Endothelial cell of umbilical vein (primary cell): ENCODE measurements at regions not wholly inside any gene's neighbourhood (a gene's known extent, or its start where the extent isn't known, plus 50 kb on each side); places are given as distances from the start of the nearest gene placed in this dataset. TPM values are rescaled to one million over a fixed set of nuclear protein-coding genes. Genes with fewer than 3 reads are reported as not detected.

Experiments
- BruUV-seq: library from RNA; stranded (reverse); fragments of 400-500 nt; replicated peaks from 2 replicates; lab custom pipeline; 2021; lab: Mats Ljungman, UMichigan
- CTCF ChIA-PET: fragments of 300-600, 350-600 bp; sonication (Branson Sonifier 250); formaldehyde crosslinking; loops from one replicate; lab custom pipeline; 2021; ENCODE audit warnings: antibody characterized with exemption, inconsistent platforms; lab: Charles Lee
- POLR2A ChIA-PET: fragments of 300-600, 350-600 bp; sonication (Branson Sonifier 250); formaldehyde crosslinking; loops from one replicate; lab custom pipeline; 2021; ENCODE audit warnings: antibody characterized with exemption, inconsistent platforms; lab: Charles Lee
- DNase-seq: peaks from one replicate; pipeline ENCODE4 v3.0.0-alpha.2; 2011; ENCODE audit warnings: low read depth, low spot score
- FAIRE-seq: peaks from 2 replicates; lab custom pipeline; 2011; peaks lifted over from hg19 to GRCh38; lab: Jason Lieb, UNC
- H2AFZ ChIP-seq: 2 replicates; pipeline ENCODE4 v1.6.0; 2012; ENCODE audit warnings: low read depth, low read length, control low read depth, inconsistent platforms
- H3K27ac ChIP-seq: 2 replicates; pipeline ENCODE4 v1.5.1; 2011; ENCODE audit warnings: low read depth, mild to moderate bottlenecking, control low read depth, low read length, moderate library complexity; ENCODE audit not compliant: insufficient read depth
- H3K27me3 ChIP-seq, 2 experiments: 2 replicates each; pipeline versions ENCODE4 v1.6.0 to v1.6.1; 2011; ENCODE audit warnings: low read length in 2 of 2, mixed read lengths in 1 of 2; ENCODE audit not compliant: control insufficient read depth in 2 of 2, insufficient read depth in 2 of 2
- H3K36me3 ChIP-seq, 2 experiments: 2 replicates in 1 of 2; 3 replicates in 1 of 2; pipeline ENCODE4 v1.5.1; 2011; ENCODE audit warnings: low read length in 2 of 2, mild to moderate bottlenecking in 1 of 2, moderate library complexity in 1 of 2; ENCODE audit not compliant: control insufficient read depth in 2 of 2, insufficient read depth in 2 of 2; ENCODE audit errors: extremely low read depth in 1 of 2
- H3K4me1 ChIP-seq: 3 replicates; pipeline ENCODE4 v1.5.1; 2011; ENCODE audit warnings: mild to moderate bottlenecking, low read length; ENCODE audit not compliant: control insufficient read depth, insufficient read depth; ENCODE audit errors: extremely low read depth
- H3K4me2 ChIP-seq: 2 replicates; pipeline ENCODE4 v1.6.1; 2011; ENCODE audit warnings: low read length, control low read depth, mixed read lengths; ENCODE audit not compliant: insufficient read depth
- H3K4me3 ChIP-seq, 3 experiments: fragments of 200-600 bp in 1 of 3; sonication (generic), shearing (Covaris generic) in 1 of 3; replicated peaks in 1 of 3; 2 replicates each; pipeline ENCODE4 v1.5.1; 2011 to 2016; ENCODE audit warnings: control low read depth in 3 of 3, low read length in 3 of 3, mild to moderate bottlenecking in 2 of 3, inconsistent platforms in 1 of 3, low read depth in 1 of 3, moderate library complexity in 1 of 3; ENCODE audit not compliant: insufficient read depth in 1 of 3
- H3K79me2 ChIP-seq: 2 replicates; pipeline ENCODE4 v1.6.0; 2012; ENCODE audit warnings: low read length, inconsistent platforms; ENCODE audit not compliant: control insufficient read depth, insufficient read depth
- H3K9ac ChIP-seq: replicated peaks from 2 replicates; pipeline ENCODE3; 2011; ENCODE audit warnings: low read length, control low read depth; ENCODE audit not compliant: insufficient read depth; ENCODE audit errors: extremely low read depth
- H3K9me1 ChIP-seq: replicated peaks from 3 replicates; pipeline ENCODE4 v1.6.0; 2011; ENCODE audit warnings: mild to moderate bottlenecking, low read length; ENCODE audit not compliant: control insufficient read depth, insufficient read depth; ENCODE audit errors: extremely low read depth
- H3K9me3 ChIP-seq: replicated peaks from 2 replicates; pipeline ENCODE4 v1.5.1; 2012; ENCODE audit warnings: low read length, inconsistent platforms; ENCODE audit not compliant: control insufficient read depth, insufficient read depth
- H4K20me1 ChIP-seq: replicated peaks from 2 replicates; pipeline ENCODE3; 2011; ENCODE audit warnings: mild to moderate bottlenecking, low read length; ENCODE audit not compliant: control insufficient read depth, insufficient read depth; ENCODE audit errors: extremely low read depth
- CTCF ChIP-seq, 2 donors: IDR thresholded peaks; 1 replicate in 1 of 2; 2 replicates in 1 of 2; pipeline ENCODE4 v1.5.1; 2011; ENCODE audit warnings: low read length in 2 of 2, mild to moderate bottlenecking in 2 of 2, moderate library complexity in 2 of 2, control low read depth in 1 of 2, inconsistent platforms in 1 of 2, low read depth in 1 of 2; ENCODE audit not compliant: insufficient read depth in 1 of 2; ENCODE audit errors: extremely low read depth in 1 of 2
- EZH2 ChIP-seq: IDR thresholded peaks from 2 replicates; pipeline ENCODE4 v1.6.1; 2012; ENCODE audit warnings: borderline replicate concordance, low read depth, mild to moderate bottlenecking, moderate library complexity, low read length, inconsistent platforms; ENCODE audit not compliant: severe bottlenecking
- FOS ChIP-seq: IDR thresholded peaks from 2 replicates; pipeline ENCODE4 v1.6.1; 2011; ENCODE audit warnings: mild to moderate bottlenecking, low read length, moderate library complexity, borderline replicate concordance; ENCODE audit not compliant: insufficient read depth
- GATA2 ChIP-seq: IDR thresholded peaks from 2 replicates; pipeline ENCODE4 v1.7.0; 2011; ENCODE audit warnings: low read depth, mild to moderate bottlenecking, moderate library complexity, mixed read lengths, low read length; ENCODE audit not compliant: insufficient read length, insufficient read depth
- JUN ChIP-seq: IDR thresholded peaks from 2 replicates; pipeline ENCODE4 v1.6.1; 2011; ENCODE audit warnings: borderline replicate concordance, low read depth; ENCODE audit not compliant: insufficient read length, insufficient read depth
- MAX ChIP-seq: IDR thresholded peaks from 2 replicates; pipeline ENCODE4 v1.6.1; 2011; ENCODE audit not compliant: insufficient read depth, insufficient read length
- MYC ChIP-seq: IDR thresholded peaks from one replicate; pipeline ENCODE4 v1.6.1; 2011; ENCODE audit warnings: mild to moderate bottlenecking, low read depth, low read length
- POLR2A ChIP-seq: IDR thresholded peaks from 2 replicates; pipeline ENCODE4 v1.6.1; 2012; ENCODE audit warnings: low read depth, mild to moderate bottlenecking, control low read depth, low read length
- POLR2AphosphoS5 ChIP-seq: IDR thresholded peaks from 2 replicates; pipeline ENCODE4 v1.6.1; 2012; ENCODE audit warnings: low read depth, mild to moderate bottlenecking, control low read depth, low read length, moderate library complexity; ENCODE audit not compliant: insufficient read depth
- dilution Hi-C: fragments of 300-500 bp; cut with MboI; formaldehyde crosslinking; loops from one replicate; pipeline ENCODE4 v1.15.0; 2019; ENCODE audit warnings: low sequenced_read_pairs; ENCODE audit not compliant: extremely low pct_ligation_motif_present
- intact Hi-C: fragments of 100-400 bp; cut with micrococcal nuclease; formaldehyde crosslinking; loops from one replicate; pipeline ENCODE4 v1.10.0; 2022
- small RNA-seq: library from RNA; depleted of rRNA; stranded (forward); fragments of <200 nt; gene quantifications from one replicate; pipeline ENCODE3, GENCODE V24; 2012; ENCODE audit warnings: low replicate concordance, low read depth; ENCODE audit not compliant: insufficient read depth, insufficient read length

- Histone ChIP-seq H3K27ac (no peak overlapping the region), H4K20me1 (no peaks in the 10 kb centered on the region), H3K9ac (no peak overlapping the region), H3K9me1 (no peaks in the 10 kb centered on the region), H3K36me3 (no peaks in the 10 kb centered on the region), H3K79me2 (no peaks in the 10 kb centered on the region), H3K27me3 (no peaks in the 10 kb centered on the region), H2AFZ (no peak overlapping the region), H3K4me3 (no peak overlapping the region), H3K4me1 (no peaks in the 10 kb centered on the region), H3K4me2 (no peak overlapping the region), H3K9me3 (peaks cover 2% of the 10 kb centered on the region)
- DNase-seq = no peak
- BruUV-seq = no TSS peak
- POLR2A ChIA-PET = no interaction called here
- TF ChIP-seq POLR2A (no peak), FOS (no peak), MYC (no peak), MAX (no peak), GATA2 (no peak), POLR2AphosphoS5 (no peak), JUN (no peak), EZH2 (no peak), CTCF (IDR thresholded peaks at IDR 0.05; ENCODE audit: extremely low read depth in 1 of 2, insufficient read depth in 1 of 2, low read depth in 1 of 2, low read length in 2 of 2) (no peak)
- FAIRE-seq = no peak
- intact Hi-C loops = no loop called here
- dilution Hi-C loops = no loop called here
- CTCF ChIA-PET = no interaction called here
Observed at GRCh38 chr6:117215353-117216090, 49.8 kb upstream of the VGLL2 start.

Small RNA genes in the stretch of these regions (small RNA-seq; reads per million reads assigned to genes)
- gene RNA5SP214 (not detected), gene RPS29P13 (not detected)
